UCSD-AML1 (cell line): ENCODE measurements at regions not wholly inside any gene's neighbourhood (a gene's known extent, or its start where the extent isn't known, plus 50 kb on each side); places are given as distances from the start of the nearest gene placed in this dataset.

ENCODE experiments used
- DNase-seq: peaks from one replicate; lab custom pipeline; 2025; ENCODE audit not compliant: unreplicated experiment; lab: John Stamatoyannopoulos, UW

- no peak for DNase-seq
Observed at GRCh38 chr2:105625632-105626031, 119.1 kb upstream of the NCK2 start.

GRCh38 chr2:105621038-105621437, 123.7 kb upstream of the NCK2 start:
- DNase-seq: no peak

DNA sequence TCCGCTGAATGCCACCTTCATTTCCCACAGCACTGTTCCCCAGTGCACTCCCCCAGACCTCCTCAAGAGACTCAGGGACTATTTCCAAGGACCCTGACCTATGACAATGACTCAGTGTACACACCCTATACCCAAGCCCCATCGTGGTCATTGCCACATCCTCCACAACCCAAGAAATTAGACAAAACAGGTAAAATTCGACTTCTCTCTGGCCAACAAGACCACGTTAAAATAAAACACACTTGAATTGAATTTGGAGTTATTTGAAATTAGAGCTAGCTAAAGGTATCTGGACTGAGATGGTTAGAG, 126.4 kb upstream of the NCK2 start:
- DNase-seq: no peak

- no peak for DNase-seq
Observed at GRCh38 chr2:105617631-105618350, 126.9 kb upstream of the NCK2 start.

GRCh38 chr2:105615305-105615704, 129.4 kb upstream of the NCK2 start:
- DNase-seq: no peak

GRCh38 chr2:105611811-105612424, 132.8 kb upstream of the NCK2 start:
- no peak for DNase-seq

- no peak for DNase-seq
Observed at GRCh38 chr2:105611333-105611637, 133.4 kb upstream of the NCK2 start.

DNA sequence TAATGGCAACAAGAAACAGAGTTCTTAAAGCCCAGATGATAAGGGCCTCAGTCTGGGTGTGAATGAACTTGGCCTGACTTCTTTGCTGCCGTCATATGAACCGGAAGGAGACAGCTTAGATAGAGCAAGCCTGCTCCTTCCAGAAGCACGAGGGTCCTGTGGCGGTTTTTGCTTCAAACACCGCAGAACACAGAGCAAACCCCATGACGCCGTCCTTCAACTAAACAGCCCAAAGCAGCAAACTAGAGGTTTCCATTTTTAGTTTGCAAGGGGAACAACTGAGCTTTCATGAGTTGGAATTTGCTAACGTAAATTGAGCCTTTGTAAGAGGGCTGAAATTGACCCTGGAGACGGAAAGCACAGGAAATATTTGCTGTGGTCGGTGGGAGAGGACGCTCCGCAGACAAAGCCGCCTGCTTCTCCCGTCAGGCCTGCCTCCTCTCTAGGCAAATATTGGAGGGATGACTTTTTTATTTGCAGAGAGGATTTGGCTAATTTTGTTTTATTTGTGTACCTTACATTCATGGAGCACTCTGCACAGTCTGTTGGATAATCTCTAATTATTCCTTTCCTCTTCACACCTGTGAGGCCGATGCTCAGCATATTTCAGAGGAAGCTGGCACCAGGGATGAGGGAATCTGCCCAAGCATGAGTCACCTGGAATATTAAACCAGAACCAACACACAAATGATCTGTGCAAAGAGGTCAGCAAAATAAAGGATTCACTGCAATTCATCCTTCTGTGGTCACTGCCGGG, 134.0 kb upstream of the NCK2 start:
- no peak for DNase-seq

DNA sequence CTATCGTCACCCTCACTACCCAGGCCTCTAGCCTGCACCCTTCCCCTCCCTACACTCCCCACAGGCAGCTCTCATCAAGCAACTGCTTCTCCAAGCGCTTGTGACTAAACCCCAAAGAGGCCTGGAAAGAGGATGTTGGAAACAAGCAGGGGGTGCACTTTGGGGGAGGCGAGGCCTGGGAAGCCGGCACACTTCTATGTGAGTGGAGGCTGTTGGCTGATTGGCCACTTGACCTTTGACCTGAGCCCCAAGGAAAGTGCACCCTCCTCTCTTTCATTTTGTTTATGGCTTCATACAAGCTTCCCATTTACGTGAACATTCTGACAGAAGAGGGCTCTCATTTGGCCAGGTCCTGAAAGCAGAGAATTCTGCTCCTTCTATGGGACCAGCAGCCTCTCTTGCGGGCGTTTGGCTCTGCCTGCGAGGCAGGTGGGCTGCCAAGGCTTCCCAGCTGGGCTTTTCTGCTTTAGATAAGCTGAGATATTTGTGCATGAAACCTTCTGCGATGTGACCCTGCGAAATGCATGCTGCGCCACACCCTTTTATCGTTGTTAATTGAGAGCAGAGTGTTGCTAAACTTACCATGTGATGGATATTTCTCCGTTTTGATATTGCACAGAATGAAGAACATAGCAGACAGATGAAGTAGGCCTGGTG, 134.8 kb upstream of the NCK2 start:
- no peak for DNase-seq

- DNase-seq: no peak
Observed at GRCh38 chr2:105607920-105608504, 136.7 kb upstream of the NCK2 start.

DNA sequence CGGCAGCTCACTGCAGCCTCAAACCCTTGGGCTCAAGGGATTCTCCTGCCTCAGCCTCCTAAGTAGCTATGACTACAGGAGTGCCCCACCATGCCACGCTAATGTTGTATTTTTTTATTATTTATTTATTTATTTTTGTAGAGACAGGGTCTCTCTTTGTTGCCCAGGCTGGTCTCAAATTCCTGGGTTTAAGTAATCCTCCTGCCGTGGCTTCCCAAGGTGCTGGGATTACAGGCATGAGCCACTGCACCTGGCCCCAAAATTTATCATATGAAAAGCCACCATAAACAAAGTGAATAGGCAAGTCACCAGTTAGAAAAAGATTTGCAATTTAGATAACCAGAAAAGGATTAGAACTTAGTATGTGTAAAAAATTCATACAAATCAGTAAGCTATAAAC, 138.6 kb upstream of the NCK2 start:
- no peak for DNase-seq

DNA sequence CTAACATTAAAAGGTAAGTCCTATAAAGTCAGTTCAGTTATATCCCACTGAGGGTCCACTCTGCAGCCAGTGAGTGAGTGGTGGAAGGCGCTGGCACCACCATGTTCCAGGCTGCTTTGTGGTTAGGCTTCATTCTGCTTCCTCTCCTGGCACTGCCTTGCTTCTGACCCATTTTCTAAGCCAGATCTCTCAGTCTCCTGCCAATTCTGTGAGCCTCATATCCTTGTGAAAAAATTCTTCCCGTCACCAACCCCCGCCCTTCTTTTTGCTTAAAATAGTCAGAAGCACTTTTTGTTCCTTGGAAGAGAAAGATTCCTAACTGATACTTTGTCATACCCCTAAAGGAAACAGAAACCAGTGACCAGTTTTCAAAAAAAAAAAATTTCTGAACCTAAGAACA, 139.8 kb upstream of the NCK2 start:
- DNase-seq: no peak

DNA sequence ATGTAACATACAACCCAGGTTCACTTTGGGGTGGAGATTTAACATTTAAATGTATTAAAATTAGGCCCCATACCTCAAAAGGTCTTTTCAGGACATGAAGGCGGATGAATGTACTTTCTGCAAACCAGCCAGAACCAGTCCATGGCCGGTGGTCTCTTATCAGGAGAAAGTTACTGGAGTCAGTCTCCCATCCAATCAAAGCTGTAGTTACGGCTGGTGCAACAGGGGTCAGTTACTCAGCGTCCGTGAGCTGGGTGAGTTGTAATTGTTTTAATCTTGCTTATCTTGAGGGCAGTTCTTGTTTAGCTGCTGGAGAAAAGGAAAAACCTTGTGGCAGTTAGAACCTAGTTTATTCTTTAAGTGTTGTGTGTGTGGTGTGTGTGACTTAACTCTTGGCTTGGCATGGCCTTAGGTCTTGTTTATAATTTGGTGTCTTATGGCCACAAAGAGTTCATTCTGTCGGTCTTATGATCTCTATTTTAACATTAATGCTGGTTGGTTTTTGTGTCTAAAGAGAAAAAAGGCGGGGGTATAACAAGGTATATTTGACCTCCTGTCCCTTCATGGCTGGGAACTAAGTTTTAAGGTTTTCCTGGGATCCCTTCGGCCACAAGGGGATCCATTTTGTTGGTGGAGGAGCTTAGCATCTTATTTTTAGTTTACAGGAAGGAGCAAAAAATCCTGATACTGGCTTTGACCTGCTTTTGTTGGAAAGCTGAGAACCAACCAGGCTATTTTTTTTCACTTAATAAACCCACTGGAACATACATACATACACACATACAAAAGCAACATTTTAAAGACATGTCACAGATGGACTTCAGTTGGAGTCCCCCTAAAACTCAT, 143.5 kb upstream of the NCK2 start:
- DNase-seq: no peak

DNA sequence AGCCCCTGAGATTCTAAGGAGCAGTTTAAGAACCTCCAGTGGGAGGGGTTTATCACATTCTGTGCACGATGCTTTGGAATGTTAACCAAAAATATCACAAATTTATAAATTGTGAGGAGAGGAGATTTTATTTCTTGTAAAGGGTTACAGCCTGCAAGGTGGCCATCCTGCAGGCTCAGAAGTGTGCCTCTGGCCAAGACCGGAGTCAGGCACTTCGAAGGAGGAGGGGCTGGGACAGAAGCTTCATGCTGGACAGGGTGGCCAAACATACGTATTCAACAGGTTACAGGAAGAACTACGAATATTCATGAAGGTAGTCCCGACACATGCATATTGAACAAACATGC, 144.1 kb upstream of the NCK2 start:
- no peak for DNase-seq

- no peak for DNase-seq
Observed at GRCh38 chr2:105600037-105600442, 144.7 kb upstream of the NCK2 start.

DNA sequence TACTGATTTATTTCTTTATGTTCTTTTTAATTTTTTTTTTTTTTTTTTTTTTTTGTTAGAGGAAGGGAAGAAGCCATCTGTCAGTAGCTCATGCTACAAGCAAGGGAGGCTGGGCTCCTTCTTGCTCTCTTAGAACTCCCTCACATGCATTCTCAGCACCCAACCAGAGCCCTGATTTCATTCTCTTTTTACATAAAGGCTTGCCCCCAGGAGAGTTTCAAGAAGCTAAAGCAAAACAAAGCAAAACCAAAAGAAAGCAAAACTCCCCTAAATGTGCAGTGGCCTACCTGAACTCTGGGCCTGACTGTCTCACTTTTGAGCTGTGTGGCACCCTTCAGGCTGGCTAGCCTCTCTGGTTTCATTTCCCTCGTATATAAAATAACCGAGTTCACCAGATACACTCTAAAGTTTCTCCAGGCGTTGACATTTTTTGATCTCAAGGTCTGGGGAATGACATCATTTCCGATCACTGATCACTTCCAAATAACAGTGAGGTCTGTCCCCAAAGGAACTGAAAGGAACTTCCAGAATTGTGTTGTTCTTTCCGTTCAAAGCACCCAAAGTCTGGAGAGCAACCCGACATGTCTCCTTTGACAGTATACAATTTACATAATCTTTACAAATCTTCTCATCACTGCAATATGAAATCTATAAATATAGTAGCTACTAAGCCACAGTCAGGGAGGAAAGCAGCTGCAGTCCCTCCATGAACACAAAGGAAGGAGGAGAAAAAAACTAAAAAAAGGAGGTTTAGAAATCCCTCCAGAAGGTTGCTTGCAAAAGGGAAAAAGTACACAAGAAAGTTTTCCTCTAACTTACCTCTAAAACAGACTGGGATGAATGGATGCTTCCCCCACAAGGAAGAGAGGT, 145.6 kb upstream of the NCK2 start:
- no peak for DNase-seq

- DNase-seq: no peak
Observed at GRCh38 chr2:105597806-105598803, 146.6 kb upstream of the NCK2 start.

DNA sequence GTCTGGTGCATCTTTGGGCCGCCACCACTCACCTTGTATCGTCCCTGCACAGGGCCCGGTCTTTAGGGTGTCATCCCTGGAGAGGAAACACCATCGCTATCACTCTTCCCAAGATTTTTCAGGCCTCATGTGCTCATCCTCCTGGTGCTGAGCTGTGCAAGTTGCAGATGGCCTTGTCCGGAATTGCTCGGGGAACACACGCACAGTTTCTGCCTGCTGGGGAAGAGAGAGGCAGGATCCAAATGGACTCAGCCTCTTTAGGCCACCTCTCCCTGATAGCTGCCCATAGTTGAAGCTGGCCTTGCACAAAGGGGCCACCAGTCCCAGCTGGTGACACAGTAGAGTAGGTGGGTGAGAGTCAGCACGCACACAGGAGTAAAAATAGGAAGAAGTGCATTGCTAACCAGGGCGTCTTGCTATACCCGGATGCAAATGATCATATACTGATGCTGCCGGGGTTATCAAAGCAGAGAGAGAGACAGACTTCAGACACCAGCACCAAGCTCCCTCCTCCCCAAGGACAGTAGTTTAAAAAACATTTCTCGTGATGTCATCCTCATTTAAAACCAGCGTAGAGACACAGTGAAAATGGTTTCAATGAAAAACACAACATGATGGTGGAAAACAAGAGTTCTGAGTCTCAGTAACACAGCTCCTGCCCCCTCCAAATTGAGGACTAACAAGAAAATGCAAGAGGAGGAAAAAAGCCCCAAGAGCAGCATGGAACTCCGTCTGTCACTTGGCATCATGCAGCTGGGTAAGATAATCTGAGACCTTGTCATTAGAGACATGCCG, 147.5 kb upstream of the NCK2 start:
- DNase-seq: no peak
